Endothelial cell of umbilical vein (primary cell): ENCODE measurements at regions not wholly inside any gene's neighbourhood (a gene's known extent, or its start where the extent isn't known, plus 50 kb on each side); places are given as distances from the start of the nearest gene placed in this dataset.

Experiments used
- BruUV-seq: library from RNA; stranded (reverse); fragments of 400-500 nt; replicated peaks from 2 replicates; lab custom pipeline; 2021; lab: Mats Ljungman, UMichigan
- CTCF ChIA-PET: fragments of 300-600, 350-600 bp; sonication (Branson Sonifier 250); formaldehyde crosslinking; loops from one replicate; lab custom pipeline; 2021; ENCODE audit warnings: antibody characterized with exemption, inconsistent platforms; lab: Charles Lee
- POLR2A ChIA-PET: fragments of 300-600, 350-600 bp; sonication (Branson Sonifier 250); formaldehyde crosslinking; loops from one replicate; lab custom pipeline; 2021; ENCODE audit warnings: antibody characterized with exemption, inconsistent platforms; lab: Charles Lee
- DNase-seq: peaks from one replicate; pipeline ENCODE4 v3.0.0-alpha.2; 2011; ENCODE audit warnings: low read depth, low spot score
- FAIRE-seq: peaks from 2 replicates; lab custom pipeline; 2011; peaks lifted over from hg19 to GRCh38; lab: Jason Lieb, UNC
- H2AFZ ChIP-seq: 2 replicates; pipeline ENCODE4 v1.6.0; 2012; ENCODE audit warnings: low read depth, low read length, control low read depth, inconsistent platforms
- H3K27ac ChIP-seq: 2 replicates; pipeline ENCODE4 v1.5.1; 2011; ENCODE audit warnings: low read depth, mild to moderate bottlenecking, control low read depth, low read length, moderate library complexity; ENCODE audit not compliant: insufficient read depth
- H3K27me3 ChIP-seq, 2 experiments: 2 replicates each; pipeline versions ENCODE4 v1.6.0 to v1.6.1; 2011; ENCODE audit warnings: low read length in 2 of 2, mixed read lengths in 1 of 2; ENCODE audit not compliant: control insufficient read depth in 2 of 2, insufficient read depth in 2 of 2
- H3K36me3 ChIP-seq, 2 experiments: 2 replicates in 1 of 2; 3 replicates in 1 of 2; pipeline ENCODE4 v1.5.1; 2011; ENCODE audit warnings: low read length in 2 of 2, mild to moderate bottlenecking in 1 of 2, moderate library complexity in 1 of 2; ENCODE audit not compliant: control insufficient read depth in 2 of 2, insufficient read depth in 2 of 2; ENCODE audit errors: extremely low read depth in 1 of 2
- H3K4me1 ChIP-seq: 3 replicates; pipeline ENCODE4 v1.5.1; 2011; ENCODE audit warnings: mild to moderate bottlenecking, low read length; ENCODE audit not compliant: control insufficient read depth, insufficient read depth; ENCODE audit errors: extremely low read depth
- H3K4me2 ChIP-seq: 2 replicates; pipeline ENCODE4 v1.6.1; 2011; ENCODE audit warnings: low read length, control low read depth, mixed read lengths; ENCODE audit not compliant: insufficient read depth
- H3K4me3 ChIP-seq, 3 experiments: fragments of 200-600 bp in 1 of 3; sonication (generic), shearing (Covaris generic) in 1 of 3; replicated peaks in 1 of 3; 2 replicates each; pipeline ENCODE4 v1.5.1; 2011 to 2016; ENCODE audit warnings: control low read depth in 3 of 3, low read length in 3 of 3, mild to moderate bottlenecking in 2 of 3, inconsistent platforms in 1 of 3, low read depth in 1 of 3, moderate library complexity in 1 of 3; ENCODE audit not compliant: insufficient read depth in 1 of 3
- H3K79me2 ChIP-seq: 2 replicates; pipeline ENCODE4 v1.6.0; 2012; ENCODE audit warnings: low read length, inconsistent platforms; ENCODE audit not compliant: control insufficient read depth, insufficient read depth
- H3K9ac ChIP-seq: replicated peaks from 2 replicates; pipeline ENCODE3; 2011; ENCODE audit warnings: low read length, control low read depth; ENCODE audit not compliant: insufficient read depth; ENCODE audit errors: extremely low read depth
- H3K9me1 ChIP-seq: replicated peaks from 3 replicates; pipeline ENCODE4 v1.6.0; 2011; ENCODE audit warnings: mild to moderate bottlenecking, low read length; ENCODE audit not compliant: control insufficient read depth, insufficient read depth; ENCODE audit errors: extremely low read depth
- H3K9me3 ChIP-seq: replicated peaks from 2 replicates; pipeline ENCODE4 v1.5.1; 2012; ENCODE audit warnings: low read length, inconsistent platforms; ENCODE audit not compliant: control insufficient read depth, insufficient read depth
- H4K20me1 ChIP-seq: replicated peaks from 2 replicates; pipeline ENCODE3; 2011; ENCODE audit warnings: mild to moderate bottlenecking, low read length; ENCODE audit not compliant: control insufficient read depth, insufficient read depth; ENCODE audit errors: extremely low read depth
- EZH2 ChIP-seq: IDR thresholded peaks from 2 replicates; pipeline ENCODE4 v1.6.1; 2012; ENCODE audit warnings: borderline replicate concordance, low read depth, mild to moderate bottlenecking, moderate library complexity, low read length, inconsistent platforms; ENCODE audit not compliant: severe bottlenecking
- FOS ChIP-seq: IDR thresholded peaks from 2 replicates; pipeline ENCODE4 v1.6.1; 2011; ENCODE audit warnings: mild to moderate bottlenecking, low read length, moderate library complexity, borderline replicate concordance; ENCODE audit not compliant: insufficient read depth
- GATA2 ChIP-seq: IDR thresholded peaks from 2 replicates; pipeline ENCODE4 v1.7.0; 2011; ENCODE audit warnings: low read depth, mild to moderate bottlenecking, moderate library complexity, mixed read lengths, low read length; ENCODE audit not compliant: insufficient read length, insufficient read depth
- JUN ChIP-seq: IDR thresholded peaks from 2 replicates; pipeline ENCODE4 v1.6.1; 2011; ENCODE audit warnings: borderline replicate concordance, low read depth; ENCODE audit not compliant: insufficient read length, insufficient read depth
- MYC ChIP-seq: IDR thresholded peaks from one replicate; pipeline ENCODE4 v1.6.1; 2011; ENCODE audit warnings: mild to moderate bottlenecking, low read depth, low read length
- POLR2A ChIP-seq: IDR thresholded peaks from 2 replicates; pipeline ENCODE4 v1.6.1; 2012; ENCODE audit warnings: low read depth, mild to moderate bottlenecking, control low read depth, low read length
- POLR2AphosphoS5 ChIP-seq: IDR thresholded peaks from 2 replicates; pipeline ENCODE4 v1.6.1; 2012; ENCODE audit warnings: low read depth, mild to moderate bottlenecking, control low read depth, low read length, moderate library complexity; ENCODE audit not compliant: insufficient read depth
- dilution Hi-C: fragments of 300-500 bp; cut with MboI; formaldehyde crosslinking; loops from one replicate; pipeline ENCODE4 v1.15.0; 2019; ENCODE audit warnings: low sequenced_read_pairs; ENCODE audit not compliant: extremely low pct_ligation_motif_present
- intact Hi-C: fragments of 100-400 bp; cut with micrococcal nuclease; formaldehyde crosslinking; loops from one replicate; pipeline ENCODE4 v1.10.0; 2022
- TF ChIP-seq, protein P1 (sequence below): IDR thresholded peaks from 2 replicates; pipeline ENCODE4 v1.6.1; 2011; ENCODE audit not compliant: insufficient read depth, insufficient read length
- TF ChIP-seq, protein P2 (sequence below), 2 donors: IDR thresholded peaks; 1 replicate in 1 of 2; 2 replicates in 1 of 2; pipeline ENCODE4 v1.5.1; 2011; ENCODE audit warnings: low read length in 2 of 2, mild to moderate bottlenecking in 2 of 2, moderate library complexity in 2 of 2, control low read depth in 1 of 2, inconsistent platforms in 1 of 2, low read depth in 1 of 2; ENCODE audit not compliant: insufficient read depth in 1 of 2; ENCODE audit errors: extremely low read depth in 1 of 2

DNA sequence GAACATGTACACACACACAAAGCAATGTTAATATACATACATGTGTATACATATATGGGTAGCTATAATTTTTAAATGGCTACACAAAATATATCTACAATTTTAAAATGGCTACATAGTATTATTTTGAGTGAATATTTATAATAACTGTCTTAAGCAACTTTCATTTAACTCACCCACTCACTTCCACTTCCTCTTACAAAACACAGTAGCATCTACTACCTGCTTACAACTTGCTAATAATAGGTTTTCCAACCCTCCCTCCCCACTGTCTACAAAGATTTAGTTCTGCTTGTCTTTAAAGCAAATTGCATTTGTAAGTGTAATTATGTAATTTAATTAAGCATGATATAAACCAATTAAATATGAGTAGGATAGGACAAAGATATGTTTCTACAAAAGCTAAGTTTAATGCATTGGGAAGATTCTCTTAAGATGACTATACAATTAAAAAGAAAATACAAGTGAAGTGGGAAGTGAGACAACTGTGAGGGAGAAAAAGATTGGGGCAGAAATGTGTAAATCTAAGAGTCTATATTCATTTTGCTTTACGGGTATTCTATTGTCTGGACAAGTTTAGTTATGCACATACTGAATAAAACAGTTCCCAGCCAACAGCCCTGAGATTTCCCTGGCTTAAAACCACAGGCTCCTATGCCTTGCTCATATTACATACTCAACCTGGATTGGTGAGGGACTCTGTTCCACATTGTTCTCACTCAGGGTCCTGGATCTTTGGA is 583.1 kb downstream of the EFNB2 start:
- no peaks in the 10 kb centered on the region for H4K20me1 ChIP-seq
- CTCF ChIA-PET = interaction anchor here (1.0 kb wide), 1 partner anchor 13 kb away, joined by 3 read pairs; no protein-coding TSS in a partner anchor
- H3K9me3 ChIP-seq = no peaks in the 10 kb centered on the region
- no peaks in the 10 kb centered on the region for H3K36me3 ChIP-seq
- no peak overlapping the region for H3K4me3 ChIP-seq
- no peak overlapping the region for H3K4me2 ChIP-seq
- dilution Hi-C loops = no loop called here
- BruUV-seq = no TSS peak
- H2AFZ ChIP-seq = no peak overlapping the region
- no peak overlapping the region for H3K27ac ChIP-seq
- no peaks in the 10 kb centered on the region for H3K4me1 ChIP-seq
- H3K9ac ChIP-seq = no peak overlapping the region
- no peak for FAIRE-seq
- intact Hi-C loops = no loop called here
- no peaks in the 10 kb centered on the region for H3K27me3 ChIP-seq
- no peaks in the 10 kb centered on the region for H3K9me1 ChIP-seq
- POLR2A ChIA-PET = no interaction called here
- H3K79me2 ChIP-seq = no peaks in the 10 kb centered on the region
- TF ChIP-seq, protein P1, sequence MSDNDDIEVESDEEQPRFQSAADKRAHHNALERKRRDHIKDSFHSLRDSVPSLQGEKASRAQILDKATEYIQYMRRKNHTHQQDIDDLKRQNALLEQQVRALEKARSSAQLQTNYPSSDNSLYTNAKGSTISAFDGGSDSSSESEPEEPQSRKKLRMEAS = no peak
- TF ChIP-seq GATA2 (no peak), JUN (no peak), EZH2 (no peak), POLR2A (no peak), FOS (no peak), POLR2AphosphoS5 (no peak), MYC (no peak)
- TF ChIP-seq, protein P2, sequence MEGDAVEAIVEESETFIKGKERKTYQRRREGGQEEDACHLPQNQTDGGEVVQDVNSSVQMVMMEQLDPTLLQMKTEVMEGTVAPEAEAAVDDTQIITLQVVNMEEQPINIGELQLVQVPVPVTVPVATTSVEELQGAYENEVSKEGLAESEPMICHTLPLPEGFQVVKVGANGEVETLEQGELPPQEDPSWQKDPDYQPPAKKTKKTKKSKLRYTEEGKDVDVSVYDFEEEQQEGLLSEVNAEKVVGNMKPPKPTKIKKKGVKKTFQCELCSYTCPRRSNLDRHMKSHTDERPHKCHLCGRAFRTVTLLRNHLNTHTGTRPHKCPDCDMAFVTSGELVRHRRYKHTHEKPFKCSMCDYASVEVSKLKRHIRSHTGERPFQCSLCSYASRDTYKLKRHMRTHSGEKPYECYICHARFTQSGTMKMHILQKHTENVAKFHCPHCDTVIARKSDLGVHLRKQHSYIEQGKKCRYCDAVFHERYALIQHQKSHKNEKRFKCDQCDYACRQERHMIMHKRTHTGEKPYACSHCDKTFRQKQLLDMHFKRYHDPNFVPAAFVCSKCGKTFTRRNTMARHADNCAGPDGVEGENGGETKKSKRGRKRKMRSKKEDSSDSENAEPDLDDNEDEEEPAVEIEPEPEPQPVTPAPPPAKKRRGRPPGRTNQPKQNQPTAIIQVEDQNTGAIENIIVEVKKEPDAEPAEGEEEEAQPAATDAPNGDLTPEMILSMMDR (IDR thresholded peaks at IDR 0.05; ENCODE audit: extremely low read depth in 1 of 2, insufficient read depth in 1 of 2, low read depth in 1 of 2, low read length in 2 of 2) = no peak
- no peak for DNase-seq
